ENCODE measurements at regions not wholly inside any gene's neighbourhood (a gene's known extent, or its start where the extent isn't known, plus 50 kb on each side); places are given as distances from the start of the nearest gene placed in this dataset.
A peak's percentile ranks its signal among the peaks of the same experiment; 100 is the strongest.

DNA sequence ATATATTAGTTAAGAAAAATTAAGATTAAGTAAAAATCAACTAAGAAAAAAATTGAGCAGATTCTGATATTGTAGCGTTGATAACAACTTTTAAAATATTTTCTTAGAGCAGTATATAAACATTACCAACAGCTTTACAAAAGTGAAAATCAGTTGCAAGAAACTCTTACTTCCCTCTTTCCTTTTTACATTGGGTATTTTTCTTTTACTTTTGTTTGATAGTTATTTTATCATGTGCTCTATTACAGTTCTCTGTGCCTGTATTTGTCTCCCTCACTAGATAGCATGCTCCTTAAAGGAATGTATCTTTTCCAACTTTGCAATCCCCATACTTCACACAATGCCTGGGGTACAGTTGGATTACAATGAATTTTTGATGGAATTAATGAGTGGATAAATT is 87.5 kb upstream of the P3H2 start:
- Histone ChIP-seq H2BK12ac (ENCODE audit: low read length) (no peak overlapping the region), H3K23ac (ENCODE audit: low read length) (no peak overlapping the region), H2AFZ (ENCODE audit: insufficient read depth, low read length, poor library complexity) (no peak overlapping the region), H2BK5ac (ENCODE audit: low read depth, low read length, poor library complexity) (no peak overlapping the region), H3K18ac (ENCODE audit: low read length) (no peak overlapping the region), H3K27me3 (ENCODE audit: insufficient read depth, low read length) (no peaks in the 10 kb centered on the region), H3K9ac (ENCODE audit: low read length) (no peak overlapping the region), H4K8ac (ENCODE audit: low read depth, low read length) (no peak overlapping the region), H3K79me2 (ENCODE audit: control insufficient read depth, insufficient read depth, low read length, poor library complexity) (no peaks in the 10 kb centered on the region), H4K91ac (ENCODE audit: low read depth, low read length) (no peak overlapping the region), H2BK120ac (ENCODE audit: insufficient read depth, low read length, poor library complexity) (no peak overlapping the region), H2AK5ac (ENCODE audit: low read length) (no peak overlapping the region), H4K12ac (ENCODE audit: low read depth, low read length) (no peak overlapping the region), H3K4me1 (ENCODE audit: control insufficient read depth in 1 of 2, insufficient read depth in 2 of 2, low read length in 2 of 2) (no peaks in the 10 kb centered on the region), H3K4ac (ENCODE audit: low read depth, low read length) (no peak overlapping the region), H3K27ac (ENCODE audit: low read depth, low read length) (no peak overlapping the region), H3K4me2 (ENCODE audit: low read length) (no peak overlapping the region), H3K79me1 (ENCODE audit: low read length) (no peaks in the 10 kb centered on the region), H3K4me3 (ENCODE audit: low read depth, low read length) (no peak overlapping the region), H3K9me3 (ENCODE audit: insufficient read depth, low read depth, low read length) (peaks cover 4% of the 10 kb centered on the region), H3K36me3 (ENCODE audit: control insufficient read depth in 1 of 2, insufficient read depth in 2 of 2, low read length in 2 of 2) (peaks cover 0 to 2% of the 10 kb centered on the region in 2 experiments), H3K14ac (ENCODE audit: low read length) (no peak overlapping the region)
- WGBS (ENCODE audit: extremely low coverage, insufficient coverage, insufficient read length) = no CpG with 5 or more reads among the region's 1 CpG
- no peak for DNase-seq

DNA sequence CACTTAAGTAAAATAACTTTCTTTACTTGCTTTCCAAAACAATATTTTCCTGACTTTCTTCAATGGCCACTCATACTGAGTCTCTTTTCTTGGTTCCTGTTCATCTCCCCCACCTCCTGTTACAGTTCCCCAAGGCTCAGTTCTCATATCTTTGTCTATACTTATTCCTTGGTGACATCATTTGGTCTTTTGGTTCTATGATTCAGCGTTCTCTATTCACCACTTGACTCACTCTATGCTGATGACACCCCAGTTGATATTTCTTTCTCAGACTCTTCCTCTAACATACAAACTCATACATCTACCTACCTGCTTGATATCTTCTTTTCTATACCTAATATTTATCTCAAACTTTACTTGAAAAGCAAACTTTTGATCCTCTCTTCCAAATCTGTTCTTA is 85.0 kb upstream of the P3H2 start:
- peaks cover 0 to 2% of the 10 kb centered on the region in 2 experiments for H3K36me3 ChIP-seq (ENCODE audit: control insufficient read depth in 1 of 2, insufficient read depth in 2 of 2, low read length in 2 of 2)
- no peak overlapping the region for H2AK5ac ChIP-seq (ENCODE audit: low read length)
- H3K14ac ChIP-seq (ENCODE audit: low read length) = no peak overlapping the region
- H3K79me1 ChIP-seq (ENCODE audit: low read length) = no peaks in the 10 kb centered on the region
- H4K8ac ChIP-seq (ENCODE audit: low read depth, low read length) = no peak overlapping the region
- no peak overlapping the region for H3K27ac ChIP-seq (ENCODE audit: low read depth, low read length)
- H3K27me3 ChIP-seq (ENCODE audit: insufficient read depth, low read length) = no peaks in the 10 kb centered on the region
- H2BK12ac ChIP-seq (ENCODE audit: low read length) = no peak overlapping the region
- no peaks in the 10 kb centered on the region for H3K79me2 ChIP-seq (ENCODE audit: control insufficient read depth, insufficient read depth, low read length, poor library complexity)
- WGBS (ENCODE audit: extremely low coverage, insufficient coverage, insufficient read length) = no CpG with 5 or more reads among the region's 1 CpG
- no peak overlapping the region for H3K4me2 ChIP-seq (ENCODE audit: low read length)
- no peak overlapping the region for H2BK5ac ChIP-seq (ENCODE audit: low read depth, low read length, poor library complexity)
- H4K91ac ChIP-seq (ENCODE audit: low read depth, low read length) = no peak overlapping the region
- no peak overlapping the region for H2AFZ ChIP-seq (ENCODE audit: insufficient read depth, low read length, poor library complexity)
- no peak overlapping the region for H4K12ac ChIP-seq (ENCODE audit: low read depth, low read length)
- DNase-seq = peak in 1 of 2 donors; percentile 30
- no peak overlapping the region for H2BK120ac ChIP-seq (ENCODE audit: insufficient read depth, low read length, poor library complexity)
- no peak overlapping the region for H3K18ac ChIP-seq (ENCODE audit: low read length)
- H3K4me3 ChIP-seq (ENCODE audit: low read depth, low read length) = no peak overlapping the region
- H3K9me3 ChIP-seq (ENCODE audit: insufficient read depth, low read depth, low read length) = peaks cover 4% of the 10 kb centered on the region
- no peak overlapping the region for H3K23ac ChIP-seq (ENCODE audit: low read length)
- no peaks in the 10 kb centered on the region for H3K4me1 ChIP-seq (ENCODE audit: control insufficient read depth in 1 of 2, insufficient read depth in 2 of 2, low read length in 2 of 2)
- no peak overlapping the region for H3K9ac ChIP-seq (ENCODE audit: low read length)
- H3K4ac ChIP-seq (ENCODE audit: low read depth, low read length) = no peak overlapping the region

- peaks cover 4% of the 10 kb centered on the region for H3K9me3 ChIP-seq (ENCODE audit: insufficient read depth, low read depth, low read length)
- H3K9ac ChIP-seq (ENCODE audit: low read length) = no peak overlapping the region
- no peak overlapping the region for H3K18ac ChIP-seq (ENCODE audit: low read length)
- H4K8ac ChIP-seq (ENCODE audit: low read depth, low read length) = no peak overlapping the region
- DNase-seq = no peak
- no peaks in the 10 kb centered on the region for H3K79me1 ChIP-seq (ENCODE audit: low read length)
- H3K4ac ChIP-seq (ENCODE audit: low read depth, low read length) = no peak overlapping the region
- H3K27ac ChIP-seq (ENCODE audit: low read depth, low read length) = no peak overlapping the region
- no peak overlapping the region for H2AK5ac ChIP-seq (ENCODE audit: low read length)
- no peak overlapping the region for H2BK5ac ChIP-seq (ENCODE audit: low read depth, low read length, poor library complexity)
- no peaks in the 10 kb centered on the region for H3K27me3 ChIP-seq (ENCODE audit: insufficient read depth, low read length)
- no CpG with 5 or more reads among the region's 3 CpGs for WGBS (ENCODE audit: extremely low coverage, insufficient coverage, insufficient read length)
- H2BK120ac ChIP-seq (ENCODE audit: insufficient read depth, low read length, poor library complexity) = no peak overlapping the region
- H3K36me3 ChIP-seq (ENCODE audit: control insufficient read depth in 1 of 2, insufficient read depth in 2 of 2, low read length in 2 of 2) = peaks cover 0 to 2% of the 10 kb centered on the region in 2 experiments
- H4K91ac ChIP-seq (ENCODE audit: low read depth, low read length) = no peak overlapping the region
- no peak overlapping the region for H3K14ac ChIP-seq (ENCODE audit: low read length)
- no peaks in the 10 kb centered on the region for H3K4me1 ChIP-seq (ENCODE audit: control insufficient read depth in 1 of 2, insufficient read depth in 2 of 2, low read length in 2 of 2)
- no peak overlapping the region for H3K4me3 ChIP-seq (ENCODE audit: low read depth, low read length)
- no peak overlapping the region for H4K12ac ChIP-seq (ENCODE audit: low read depth, low read length)
- H2BK12ac ChIP-seq (ENCODE audit: low read length) = no peak overlapping the region
- H3K4me2 ChIP-seq (ENCODE audit: low read length) = no peak overlapping the region
- H2AFZ ChIP-seq (ENCODE audit: insufficient read depth, low read length, poor library complexity) = no peak overlapping the region
- H3K79me2 ChIP-seq (ENCODE audit: control insufficient read depth, insufficient read depth, low read length, poor library complexity) = no peaks in the 10 kb centered on the region
- H3K23ac ChIP-seq (ENCODE audit: low read length) = no peak overlapping the region
Observed at GRCh38 chr3:190204200-190204599, 83.5 kb upstream of the P3H2 start.

GRCh38 chr3:190197346-190197763 is 76.7 kb upstream of the P3H2 start:
- H3K27me3 ChIP-seq (ENCODE audit: insufficient read depth, low read length) = no peaks in the 10 kb centered on the region
- no CpG with 5 or more reads among the region's 3 CpGs for WGBS (ENCODE audit: extremely low coverage, insufficient coverage, insufficient read length)

More at GRCh38 chr3:190197346-190197763, 76.7 kb upstream of the P3H2 start:
- Histone ChIP-seq H3K36me3 (ENCODE audit: control insufficient read depth in 1 of 2, insufficient read depth in 2 of 2, low read length in 2 of 2) (no peaks in the 10 kb centered on the region), H3K23ac (ENCODE audit: low read length) (no peak overlapping the region), H2AFZ (ENCODE audit: insufficient read depth, low read length, poor library complexity) (no peak overlapping the region), H4K12ac (ENCODE audit: low read depth, low read length) (no peak overlapping the region), H3K18ac (ENCODE audit: low read length) (no peak overlapping the region), H3K4me1 (ENCODE audit: control insufficient read depth in 1 of 2, insufficient read depth in 2 of 2, low read length in 2 of 2) (no peaks in the 10 kb centered on the region), H3K9me3 (ENCODE audit: insufficient read depth, low read depth, low read length) (no peaks in the 10 kb centered on the region), H4K8ac (ENCODE audit: low read depth, low read length) (no peak overlapping the region), H2BK120ac (ENCODE audit: insufficient read depth, low read length, poor library complexity) (no peak overlapping the region), H3K4ac (ENCODE audit: low read depth, low read length) (no peak overlapping the region), H3K9ac (ENCODE audit: low read length) (no peak overlapping the region), H3K27ac (ENCODE audit: low read depth, low read length) (no peak overlapping the region), H3K79me2 (ENCODE audit: control insufficient read depth, insufficient read depth, low read length, poor library complexity) (no peaks in the 10 kb centered on the region), H2BK12ac (ENCODE audit: low read length) (no peak overlapping the region), H2AK5ac (ENCODE audit: low read length) (no peak overlapping the region), H4K91ac (ENCODE audit: low read depth, low read length) (no peak overlapping the region), H3K4me3 (ENCODE audit: low read depth, low read length) (no peak overlapping the region), H3K4me2 (ENCODE audit: low read length) (no peak overlapping the region), H3K79me1 (ENCODE audit: low read length) (no peaks in the 10 kb centered on the region), H2BK5ac (ENCODE audit: low read depth, low read length, poor library complexity) (no peak overlapping the region), H3K14ac (ENCODE audit: low read length) (no peak overlapping the region)
- DNase-seq = no peak
